GM10266 (cell line): ENCODE measurements at regions not wholly inside any gene's neighbourhood (a gene's known extent, or its start where the extent isn't known, plus 50 kb on each side); places are given as distances from the start of the nearest gene placed in this dataset.

ENCODE experiments used
- DNase-seq: peaks from one replicate; pipeline ENCODE4 v3.0.0; 2012; ENCODE audit errors: extremely low spot score
- TF ChIP-seq, protein P1 (sequence below): IDR thresholded peaks from 2 replicates; pipeline ENCODE4 v1.5.1; 2012; ENCODE audit warnings: mild to moderate bottlenecking, low read depth; ENCODE audit not compliant: control insufficient read depth, insufficient read depth; ENCODE audit errors: missing control alignments

DNA sequence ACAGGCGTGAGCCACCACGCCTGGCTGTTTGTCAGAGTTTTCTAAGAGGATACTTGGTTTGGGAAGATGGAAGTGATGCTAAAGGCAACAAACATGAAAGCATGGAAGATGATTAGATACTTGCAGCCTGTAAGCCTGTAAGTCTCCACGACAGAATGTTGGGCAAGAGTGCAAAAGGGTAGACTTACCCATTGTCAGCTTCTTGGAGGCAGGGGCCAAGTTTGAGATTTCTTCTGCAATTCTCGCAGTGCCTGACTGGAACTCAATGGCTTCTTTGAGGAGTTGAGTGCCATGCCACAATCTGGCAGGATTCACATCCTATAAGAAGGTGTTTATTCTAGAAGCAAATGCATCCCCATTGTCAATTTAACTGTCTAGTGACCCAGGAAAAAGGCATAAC lies 70.1 kb upstream of the EFEMP1 start:
- DNase-seq, result no peak
- TF ChIP-seq, protein P1, sequence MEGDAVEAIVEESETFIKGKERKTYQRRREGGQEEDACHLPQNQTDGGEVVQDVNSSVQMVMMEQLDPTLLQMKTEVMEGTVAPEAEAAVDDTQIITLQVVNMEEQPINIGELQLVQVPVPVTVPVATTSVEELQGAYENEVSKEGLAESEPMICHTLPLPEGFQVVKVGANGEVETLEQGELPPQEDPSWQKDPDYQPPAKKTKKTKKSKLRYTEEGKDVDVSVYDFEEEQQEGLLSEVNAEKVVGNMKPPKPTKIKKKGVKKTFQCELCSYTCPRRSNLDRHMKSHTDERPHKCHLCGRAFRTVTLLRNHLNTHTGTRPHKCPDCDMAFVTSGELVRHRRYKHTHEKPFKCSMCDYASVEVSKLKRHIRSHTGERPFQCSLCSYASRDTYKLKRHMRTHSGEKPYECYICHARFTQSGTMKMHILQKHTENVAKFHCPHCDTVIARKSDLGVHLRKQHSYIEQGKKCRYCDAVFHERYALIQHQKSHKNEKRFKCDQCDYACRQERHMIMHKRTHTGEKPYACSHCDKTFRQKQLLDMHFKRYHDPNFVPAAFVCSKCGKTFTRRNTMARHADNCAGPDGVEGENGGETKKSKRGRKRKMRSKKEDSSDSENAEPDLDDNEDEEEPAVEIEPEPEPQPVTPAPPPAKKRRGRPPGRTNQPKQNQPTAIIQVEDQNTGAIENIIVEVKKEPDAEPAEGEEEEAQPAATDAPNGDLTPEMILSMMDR, result no peak

DNA sequence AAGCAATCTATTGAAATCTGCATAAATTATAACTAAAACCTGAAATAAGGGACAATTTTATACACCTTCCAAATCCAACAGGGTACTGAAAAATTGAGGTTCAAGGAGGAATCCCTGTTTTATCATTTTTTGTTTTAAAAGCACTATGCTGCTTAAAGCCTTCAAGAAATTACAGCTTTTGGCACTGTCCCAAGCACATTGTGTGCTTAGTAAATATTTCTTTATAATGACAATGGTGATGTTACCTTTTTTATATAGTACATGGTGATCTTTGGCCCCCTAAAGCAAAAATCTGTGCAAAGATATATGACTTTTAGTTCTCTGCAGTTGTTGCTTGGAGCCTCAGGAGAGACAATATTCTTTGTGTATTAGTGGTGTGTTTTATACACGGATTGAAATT lies 71.6 kb upstream of the EFEMP1 start:
- DNase-seq, result no peak
- TF ChIP-seq, protein P1, result no peak

DNA sequence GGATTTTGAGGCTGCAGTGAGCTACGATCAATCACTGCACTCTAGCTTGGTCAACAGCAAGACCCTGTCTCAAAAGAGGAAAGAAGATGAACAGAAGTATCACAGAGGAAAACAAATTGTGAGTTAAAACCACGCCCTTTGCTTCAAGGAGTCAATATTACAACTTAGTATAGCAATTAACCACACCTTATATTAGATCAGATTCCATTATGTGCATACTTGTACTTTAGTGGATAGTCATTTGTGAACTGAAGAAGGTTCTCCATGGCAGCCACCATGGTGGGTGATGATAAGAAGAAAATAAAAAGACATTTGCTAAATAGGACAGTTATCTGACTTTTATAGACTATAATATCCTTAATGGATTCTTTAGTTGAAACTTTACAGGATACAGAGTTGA lies 72.3 kb upstream of the EFEMP1 start:
- no peak for DNase-seq
- TF ChIP-seq, protein P1, result no peak

DNA sequence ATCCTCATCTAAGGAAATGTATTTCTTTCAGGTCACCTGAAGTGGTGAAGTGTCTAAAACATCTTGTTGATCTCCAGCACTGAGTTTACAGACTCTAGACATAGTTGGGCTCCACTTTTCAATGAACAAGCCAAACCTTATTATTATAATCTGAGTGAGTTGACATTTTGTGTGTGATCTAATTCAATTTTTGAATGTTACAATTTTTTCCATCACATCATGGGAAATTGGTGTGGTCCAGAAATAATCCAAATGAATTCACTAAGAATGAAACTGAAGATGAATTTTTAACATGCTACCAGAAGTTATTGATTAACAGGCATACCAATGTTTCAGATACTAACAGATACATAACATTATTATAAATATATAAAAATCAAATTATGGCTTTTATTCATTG lies 75.6 kb upstream of the EFEMP1 start:
- DNase-seq, result no peak
- TF ChIP-seq, protein P1, result no peak

DNA sequence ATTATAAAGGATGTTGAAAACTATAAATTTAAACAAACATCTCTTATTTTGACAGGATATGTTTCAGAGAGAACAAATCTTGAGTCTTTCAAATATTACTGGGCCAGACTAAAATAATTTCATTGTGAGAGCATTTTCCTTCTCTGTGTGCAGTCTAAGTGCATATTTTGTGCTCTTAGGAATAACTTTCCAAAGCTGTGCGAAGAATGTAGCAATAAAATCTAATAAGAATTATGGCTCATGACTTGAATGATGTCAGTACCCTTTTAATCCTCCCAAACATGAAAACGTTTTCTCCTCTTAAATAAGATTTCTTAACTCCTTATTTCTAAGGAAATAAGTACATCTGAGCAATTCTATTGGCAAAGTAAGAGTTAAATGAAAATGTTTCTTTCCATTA lies 76.2 kb upstream of the EFEMP1 start:
- DNase-seq, result no peak
- TF ChIP-seq, protein P1, result no peak

DNA sequence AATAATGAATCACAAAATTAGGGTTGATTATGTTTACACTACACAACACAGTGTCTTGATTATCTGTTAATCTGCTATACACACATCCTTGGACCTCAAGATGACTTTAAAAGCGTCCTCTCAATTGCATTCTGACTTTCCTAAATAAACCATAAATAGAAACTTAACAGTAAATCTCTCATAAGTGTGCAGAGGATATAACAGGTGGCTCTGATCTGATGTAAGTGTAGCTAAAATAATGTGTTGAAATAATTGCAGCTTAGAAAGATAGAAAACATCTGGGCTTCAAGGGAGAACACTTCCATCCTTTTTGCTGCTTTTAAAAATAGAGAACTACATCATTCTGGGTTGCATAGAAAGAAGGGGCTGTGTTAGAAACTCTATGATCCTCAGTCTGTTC lies 78.4 kb upstream of the EFEMP1 start:
- no peak for DNase-seq
- TF ChIP-seq, protein P1, result no peak

DNA sequence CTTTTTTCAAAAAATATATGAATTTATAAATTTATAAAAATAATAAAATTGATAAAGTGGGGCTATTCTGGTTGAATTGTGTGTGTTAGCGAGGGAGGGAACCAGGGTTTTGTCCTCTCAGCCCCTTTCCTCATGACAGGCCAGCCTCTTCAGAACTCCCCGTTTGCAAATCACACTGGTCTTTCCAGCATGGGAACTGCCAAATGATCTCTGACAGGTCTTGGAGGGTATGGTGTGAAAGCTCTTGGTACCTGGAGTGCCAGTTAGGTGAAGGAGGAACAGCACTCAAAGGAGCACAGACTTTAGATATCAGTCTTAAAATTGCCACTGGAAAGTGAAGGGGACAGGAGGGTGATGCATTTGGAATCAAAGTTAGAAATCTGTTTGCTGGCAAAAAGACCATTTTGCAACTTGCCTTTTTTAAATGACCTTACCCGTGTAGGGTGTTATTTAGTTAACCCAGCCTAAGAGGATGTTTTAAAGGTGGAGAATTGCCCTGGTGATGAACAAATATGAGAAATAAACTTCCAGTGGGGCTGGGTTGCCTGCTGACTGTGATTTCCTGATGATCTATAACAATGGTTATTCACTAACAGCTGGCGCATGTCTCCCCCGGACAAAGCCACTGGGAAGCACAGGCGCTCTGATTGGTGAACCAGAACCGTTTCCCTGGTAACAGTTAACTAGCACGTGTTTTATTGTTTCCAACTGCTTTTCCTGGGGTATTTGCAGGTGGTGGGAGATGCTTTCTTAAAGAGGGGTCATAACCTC lies 85.3 kb upstream of the EFEMP1 start:
- no peak for DNase-seq
- TF ChIP-seq, protein P1, result no peak
